H4 (cell line): ENCODE measurements at regions not wholly inside any gene's neighbourhood (a gene's known extent, or its start where the extent isn't known, plus 50 kb on each side); places are given as distances from the start of the nearest gene placed in this dataset.

Experiments used
- DNase-seq: peaks from one replicate; pipeline ENCODE4 v3.0.0-alpha.2; 2015; ENCODE audit warnings: low spot score

GRCh38 chr7:53699215-53699837, 663.9 kb downstream of the POM121L12 start:
- DNase-seq: no peak

- DNase-seq: no peak
Observed at GRCh38 chr7:53719122-53719521, 683.7 kb downstream of the POM121L12 start.

- peak; percentile 83 for DNase-seq
Observed at GRCh38 chr7:53740971-53741370, 705.5 kb downstream of the POM121L12 start.

GRCh38 chr7:53743697-53744402, 708.4 kb downstream of the POM121L12 start:
- DNase-seq: no peak

- DNase-seq: no peak
Observed at GRCh38 chr7:53744403-53744760, 708.9 kb downstream of the POM121L12 start.

- DNase-seq: no peak
Observed at GRCh38 chr7:53756946-53757345, 721.5 kb downstream of the POM121L12 start.

GRCh38 chr7:53768186-53768585, 732.8 kb downstream of the POM121L12 start:
- no peak for DNase-seq

- DNase-seq: no peak
Observed at GRCh38 chr7:53771701-53772100, 736.3 kb downstream of the POM121L12 start.

GRCh38 chr7:53776323-53776722, 740.9 kb downstream of the POM121L12 start:
- no peak for DNase-seq

GRCh38 chr7:53789741-53790140, 752.4 kb upstream of the VSTM2A start:
- no peak for DNase-seq

- no peak for DNase-seq
Observed at GRCh38 chr7:53794816-53795215, 747.4 kb upstream of the VSTM2A start.

- peak; percentile 72 for DNase-seq
Observed at GRCh38 chr7:53800746-53801145, 741.4 kb upstream of the VSTM2A start.

GRCh38 chr7:53806119-53806518, 736.1 kb upstream of the VSTM2A start:
- no peak for DNase-seq

GRCh38 chr7:53811555-53812079, 730.6 kb upstream of the VSTM2A start:
- DNase-seq: peak; percentile 99

GRCh38 chr7:53812135-53812534, 730.0 kb upstream of the VSTM2A start:
- DNase-seq: peak; percentile 55

- no peak for DNase-seq
Observed at GRCh38 chr7:53835301-53835700, 706.9 kb upstream of the VSTM2A start.

GRCh38 chr7:53877688-53878087, 664.5 kb upstream of the VSTM2A start:
- DNase-seq: no peak

GRCh38 chr7:53900856-53901528, 641.2 kb upstream of the VSTM2A start:
- DNase-seq: no peak

- DNase-seq: no peak
Observed at GRCh38 chr7:53904355-53904754, 637.8 kb upstream of the VSTM2A start.

- DNase-seq: no peak
Observed at GRCh38 chr7:53917637-53918036, 624.5 kb upstream of the VSTM2A start.

- DNase-seq: no peak
Observed at GRCh38 chr7:53920011-53920410, 622.2 kb upstream of the VSTM2A start.

GRCh38 chr7:53940483-53940882, 601.7 kb upstream of the VSTM2A start:
- no peak for DNase-seq

- DNase-seq: no peak
Observed at GRCh38 chr7:53947732-53948131, 594.4 kb upstream of the VSTM2A start.
